ENCODE measurements at regions not wholly inside any gene's neighbourhood (a gene's known extent, or its start where the extent isn't known, plus 50 kb on each side); places are given as distances from the start of the nearest gene placed in this dataset.

GRCh38 chr6:146980900-146981329 is 223.3 kb upstream of the STXBP5 start:
- TF ChIP-seq CTCF (IDR thresholded peaks at IDR 0.05; ENCODE audit: insufficient read depth, low read depth, low read length) (no peak), EZH2 (IDR thresholded peaks at IDR 0.05; ENCODE audit: insufficient read depth, low read length) (no peak)
